SK-N-SH treated with all-trans-retinoic acid at 6 μM for 48 hours (cell line): ENCODE measurements at regions not wholly inside any gene's neighbourhood (a gene's known extent, or its start where the extent isn't known, plus 50 kb on each side); places are given as distances from the start of the nearest gene placed in this dataset.

Experiments
- CSDC2 ChIP-seq: fragments of 250-450 bp; sonication (Bioruptor Pico); IDR thresholded peaks from 2 replicates; pipeline ENCODE4 v1.5.0; 2020; ENCODE audit warnings: mild to moderate bottlenecking, moderate library complexity
- ESRRG ChIP-seq: fragments of 250-450 bp; sonication (Bioruptor Pico); IDR thresholded peaks from 2 replicates; pipeline ENCODE4 v1.6.1; 2021; ENCODE audit warnings: mild to moderate bottlenecking
- ISL1 ChIP-seq: fragments of 250-450 bp; sonication (Bioruptor Pico); IDR thresholded peaks from 2 replicates; pipeline ENCODE4 v2.1.2; 2022; ENCODE audit warnings: mild to moderate bottlenecking, moderate library complexity
- OSR1 ChIP-seq: fragments of 250-450 bp; sonication (Bioruptor Pico); IDR thresholded peaks from 2 replicates; pipeline ENCODE4 v1.8.0; 2022; ENCODE audit warnings: moderate library complexity, mild to moderate bottlenecking, inconsistent platforms
- RARB ChIP-seq: fragments of 250-450 bp; sonication (Bioruptor Pico); IDR thresholded peaks from 2 replicates; pipeline ENCODE4 v1.8.0; 2021; ENCODE audit warnings: mild to moderate bottlenecking, moderate library complexity
- SNAI2 ChIP-seq: fragments of 250-450 bp; sonication (Bioruptor Pico); IDR thresholded peaks from 2 replicates; pipeline ENCODE4 v1.5.0; 2020; ENCODE audit warnings: mild to moderate bottlenecking, moderate library complexity
- TCF4 ChIP-seq: fragments of 250-450 bp; sonication (Bioruptor Pico); IDR thresholded peaks from 2 replicates; pipeline ENCODE4 v1.8.0; 2021; ENCODE audit warnings: mild to moderate bottlenecking, moderate library complexity, borderline replicate concordance
- ZC3H10 ChIP-seq: fragments of 250-450 bp; sonication (Bioruptor Pico); IDR thresholded peaks from 2 replicates; pipeline ENCODE4 v1.5.1; 2021; ENCODE audit warnings: mild to moderate bottlenecking, moderate library complexity
- ZNF565 ChIP-seq: fragments of 450-650 bp; formaldehyde crosslinking; conservative IDR thresholded peaks from 2 replicates; pipeline ENCODE4 v1.5.0; 2020; ENCODE audit warnings: low read depth, mild to moderate bottlenecking, moderate library complexity

- TF ChIP-seq TCF4 (CRISPR knock-in tag) = no peak
- no peak for TF ChIP-seq CSDC2
- no peak for TF ChIP-seq OSR1 (CRISPR knock-in tag)
- TF ChIP-seq ZC3H10 (CRISPR knock-in tag) = no peak
- no peak for TF ChIP-seq ESRRG (CRISPR knock-in tag)
- TF ChIP-seq SNAI2 (CRISPR knock-in tag) = no peak
- no peak for TF ChIP-seq ISL1 (CRISPR knock-in tag)
- TF ChIP-seq RARB (CRISPR knock-in tag) = no peak
- TF ChIP-seq ZNF565 (CRISPR knock-in tag) = no peak
Measured at GRCh38 chr6:54586251-54586650, 260.3 kb upstream of the FAM83B start.
